K562 (cell line): ENCODE measurements at regions not wholly inside any gene's neighbourhood (a gene's known extent, or its start where the extent isn't known, plus 50 kb on each side); places are given as distances from the start of the nearest gene placed in this dataset.
A peak's percentile ranks its signal among the peaks of the same experiment; 100 is the strongest.

Experiments
- ATF3 ChIP-seq, 2 experiments: fragments of 450-650 bp in 1 of 2; sonication (generic) in 1 of 2; formaldehyde crosslinking in 1 of 2; IDR thresholded peaks in 1 of 2; conservative IDR thresholded peaks in 1 of 2; 2 replicates each; pipeline versions ENCODE4 v1.6.1 to v1.8.1; 2016 to 2023; ENCODE audit warnings: mild to moderate bottlenecking in 2 of 2, moderate library complexity in 2 of 2, inconsistent platforms in 1 of 2, missing genetic modification reagents in 1 of 2
- BDP1 ChIP-seq: IDR thresholded peaks from 3 replicates; pipeline ENCODE4 v1.6.1; 2011; ENCODE audit not compliant: insufficient read length, insufficient read depth
- CBFB ChIP-seq: sonication (generic); formaldehyde crosslinking; IDR thresholded peaks from 2 replicates; pipeline ENCODE4 v1.4.0; 2020; ENCODE audit warnings: mild to moderate bottlenecking, missing genetic modification reagents
- CBX3 ChIP-seq, 2 experiments: IDR thresholded peaks; 1 replicate in 1 of 2; 2 replicates in 1 of 2; pipeline ENCODE4 v1.6.1; 2012; ENCODE audit warnings: inconsistent platforms in 2 of 2, low read length in 2 of 2, borderline replicate concordance in 1 of 2, control low read depth in 1 of 2
- CEBPB ChIP-seq: fragments of 450-650 bp; IDR thresholded peaks from 2 replicates; pipeline ENCODE4 v1.6.1; 2016; ENCODE audit warnings: missing genetic modification characterization, missing compliant biosample characterization
- DNMT1 ChIP-seq: fragments of 450-650 bp; IDR thresholded peaks from 2 replicates; pipeline ENCODE4 v1.6.1; 2016; ENCODE audit warnings: antibody characterized with exemption, mild to moderate bottlenecking
- DPF2 ChIP-seq: fragments of 450-650 bp; IDR thresholded peaks from 2 replicates; pipeline ENCODE4 v1.6.1; 2016
- GATAD2A ChIP-seq: fragments of 450-650 bp; IDR thresholded peaks from 2 replicates; pipeline ENCODE4 v1.6.1; 2017
- HLTF ChIP-seq: fragments of 450-650 bp; IDR thresholded peaks from 2 replicates; pipeline ENCODE4 v1.6.1; 2016
- JUN ChIP-seq, 2 experiments: sonication (generic) in 1 of 2; formaldehyde crosslinking in 1 of 2; IDR thresholded peaks; 2 replicates each; pipeline versions ENCODE4 v1.6.1 to v1.8.0; 2012 to 2022; ENCODE audit warnings: borderline replicate concordance in 2 of 2, mild to moderate bottlenecking in 2 of 2, improper control_type of control experiment in 1 of 2, low read depth in 1 of 2, low read length in 1 of 2, missing genetic modification reagents in 1 of 2
- MTA3 ChIP-seq: fragments of 450-650 bp; formaldehyde crosslinking; IDR thresholded peaks from 2 replicates; pipeline ENCODE4 v1.6.1; 2017; ENCODE audit warnings: mild to moderate bottlenecking, borderline replicate concordance
- PKNOX1 ChIP-seq: fragments of 450-650 bp; IDR thresholded peaks from 2 replicates; pipeline ENCODE4 v1.6.1; 2016
- SUPT5H ChIP-seq: fragments of 450-650 bp; IDR thresholded peaks from 2 replicates; pipeline ENCODE4 v1.6.1; 2016
- TAF15 ChIP-seq: fragments of 200-400 bp; formaldehyde crosslinking; IDR thresholded peaks from 2 replicates; pipeline ENCODE4 v1.6.1; 2017; ENCODE audit warnings: mild to moderate bottlenecking, low read depth, low read length, moderate library complexity
- TGIF2 ChIP-seq: sonication (generic); formaldehyde crosslinking; IDR thresholded peaks from 2 replicates; pipeline ENCODE4 v1.8.1; 2022; ENCODE audit warnings: mild to moderate bottlenecking, missing genetic modification reagents, moderate library complexity
- TRIM24 ChIP-seq, 2 experiments: fragments of 450-650 bp; IDR thresholded peaks; 2 replicates each; pipeline ENCODE4 v1.6.1; 2016
- TRIM25 ChIP-seq: fragments of 450-650 bp; IDR thresholded peaks from 2 replicates; pipeline ENCODE4 v1.7.0; 2016; ENCODE audit warnings: borderline replicate concordance
- ZNF668 ChIP-seq: fragments of 250-450 bp; sonication (Bioruptor Pico); IDR thresholded peaks from 2 replicates; pipeline ENCODE4 v1.8.0; 2022; ENCODE audit warnings: mild to moderate bottlenecking, inconsistent platforms
- TF ChIP-seq, protein P1 (sequence below): fragments of 250-450 bp; sonication (Bioruptor Pico); IDR thresholded peaks from 2 replicates; pipeline ENCODE4 v1.9.0; 2021; ENCODE audit warnings: mild to moderate bottlenecking
- TF ChIP-seq, protein P2 (sequence below): sonication (generic); formaldehyde crosslinking; IDR thresholded peaks from 2 replicates; pipeline ENCODE4 v1.9.0; 2022; ENCODE audit warnings: mild to moderate bottlenecking, missing genetic modification reagents
- TF ChIP-seq, protein P3 (sequence below): fragments of 450-650 bp; IDR thresholded peaks from 2 replicates; pipeline ENCODE4 v1.6.1; 2018; ENCODE audit not compliant: partially characterized antibody

GRCh38 chr15:75112278-75112847 is 89.0 kb downstream of the PPCDC start (continued):
- peak; percentile 84 for TF ChIP-seq ATF3 (IDR thresholded peaks at IDR 0.05)
- no peak for TF ChIP-seq ATF3 (CRISPR knock-in tag; conservative IDR thresholded peaks at IDR 0.05)
- no peak for TF ChIP-seq TRIM25
- peak; percentile 73 to 92 for TF ChIP-seq TRIM24 (IDR thresholded peaks at IDR 0.05)
- no peak for TF ChIP-seq MTA3
- TF ChIP-seq, protein P1, sequence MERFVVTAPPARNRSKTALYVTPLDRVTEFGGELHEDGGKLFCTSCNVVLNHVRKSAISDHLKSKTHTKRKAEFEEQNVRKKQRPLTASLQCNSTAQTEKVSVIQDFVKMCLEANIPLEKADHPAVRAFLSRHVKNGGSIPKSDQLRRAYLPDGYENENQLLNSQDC (CRISPR knock-in tag): no peak
- TF ChIP-seq, protein P2, sequence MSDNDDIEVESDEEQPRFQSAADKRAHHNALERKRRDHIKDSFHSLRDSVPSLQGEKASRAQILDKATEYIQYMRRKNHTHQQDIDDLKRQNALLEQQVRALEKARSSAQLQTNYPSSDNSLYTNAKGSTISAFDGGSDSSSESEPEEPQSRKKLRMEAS (CRISPR knock-in tag): no peak
- no peak for TF ChIP-seq HLTF
- TF ChIP-seq ZNF668 (CRISPR knock-in tag): no peak
- TF ChIP-seq DNMT1: no peak
- TF ChIP-seq TAF15: no peak
- no peak for TF ChIP-seq GATAD2A
- no peak for TF ChIP-seq CBFB
- TF ChIP-seq CEBPB: peak; percentile 94
- no peak for TF ChIP-seq BDP1
- 0 out of 2 replicates have a peak, but pooled peaks have one; percentile 12 for TF ChIP-seq PKNOX1
- peak; percentile 96 for TF ChIP-seq DPF2
- TF ChIP-seq SUPT5H: no peak
- TF ChIP-seq CBX3 (IDR thresholded peaks at IDR 0.05; ENCODE audit: borderline replicate concordance in 1 of 2, low read length in 2 of 2): 0 out of 3 replicates have a peak, but pooled peaks of 1 of the 2 experiments have one; percentile 20
- TF ChIP-seq JUN (IDR thresholded peaks at IDR 0.05; ENCODE audit: borderline replicate concordance, low read depth, low read length): peak; percentile 70; the same call in 1 of the 2 replicates
- TF ChIP-seq JUN (CRISPR knock-in tag; IDR thresholded peaks at IDR 0.05; ENCODE audit: borderline replicate concordance): no peak
- TF ChIP-seq, protein P3, sequence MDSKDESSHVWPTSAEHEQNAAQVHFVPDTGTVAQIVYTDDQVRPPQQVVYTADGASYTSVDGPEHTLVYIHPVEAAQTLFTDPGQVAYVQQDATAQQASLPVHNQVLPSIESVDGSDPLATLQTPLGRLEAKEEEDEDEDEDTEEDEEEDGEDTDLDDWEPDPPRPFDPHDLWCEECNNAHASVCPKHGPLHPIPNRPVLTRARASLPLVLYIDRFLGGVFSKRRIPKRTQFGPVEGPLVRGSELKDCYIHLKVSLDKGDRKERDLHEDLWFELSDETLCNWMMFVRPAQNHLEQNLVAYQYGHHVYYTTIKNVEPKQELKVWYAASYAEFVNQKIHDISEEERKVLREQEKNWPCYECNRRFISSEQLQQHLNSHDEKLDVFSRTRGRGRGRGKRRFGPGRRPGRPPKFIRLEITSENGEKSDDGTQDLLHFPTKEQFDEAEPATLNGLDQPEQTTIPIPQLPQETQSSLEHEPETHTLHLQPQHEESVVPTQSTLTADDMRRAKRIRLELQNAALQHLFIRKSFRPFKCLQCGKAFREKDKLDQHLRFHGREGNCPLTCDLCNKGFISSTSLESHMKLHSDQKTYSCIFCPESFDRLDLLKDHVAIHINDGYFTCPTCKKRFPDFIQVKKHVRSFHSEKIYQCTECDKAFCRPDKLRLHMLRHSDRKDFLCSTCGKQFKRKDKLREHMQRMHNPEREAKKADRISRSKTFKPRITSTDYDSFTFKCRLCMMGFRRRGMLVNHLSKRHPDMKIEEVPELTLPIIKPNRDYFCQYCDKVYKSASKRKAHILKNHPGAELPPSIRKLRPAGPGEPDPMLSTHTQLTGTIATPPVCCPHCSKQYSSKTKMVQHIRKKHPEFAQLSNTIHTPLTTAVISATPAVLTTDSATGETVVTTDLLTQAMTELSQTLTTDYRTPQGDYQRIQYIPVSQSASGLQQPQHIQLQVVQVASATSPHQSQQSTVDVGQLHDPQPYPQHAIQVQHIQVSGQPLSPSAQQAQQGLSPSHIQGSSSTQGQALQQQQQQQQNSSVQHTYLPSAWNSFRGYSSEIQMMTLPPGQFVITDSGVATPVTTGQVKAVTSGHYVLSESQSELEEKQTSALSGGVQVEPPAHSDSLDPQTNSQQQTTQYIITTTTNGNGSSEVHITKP: no peak
- TF ChIP-seq TGIF2 (CRISPR knock-in tag): no peak
